GM21576 (cell line): ENCODE measurements at regions not wholly inside any gene's neighbourhood (a gene's known extent, or its start where the extent isn't known, plus 50 kb on each side); places are given as distances from the start of the nearest gene placed in this dataset.

Source experiments
- ATAC-seq: cut with Tn5 transposase; IDR thresholded peaks from one replicate; pipeline ENCODE4 v1.9.1; 2021; ENCODE audit warnings: mild to moderate bottlenecking, moderate library complexity; ENCODE audit not compliant: unreplicated experiment

- ATAC-seq, result no peak
Measured at GRCh38 chr2:45256173-45256866, 247.1 kb upstream of the SIX2 start.

GRCh38 chr2:45255563-45255962 is 246.3 kb upstream of the SIX2 start:
- ATAC-seq, result no peak

- no peak for ATAC-seq
Measured at GRCh38 chr2:45254025-45254424, 244.8 kb upstream of the SIX2 start.

- ATAC-seq, result no peak
Measured at GRCh38 chr2:45253151-45253550, 243.9 kb upstream of the SIX2 start.

- ATAC-seq, result no peak
Measured at GRCh38 chr2:45250176-45250575, 240.9 kb upstream of the SIX2 start.

GRCh38 chr2:45248214-45248613 is 239.0 kb upstream of the SIX2 start:
- no peak for ATAC-seq

- ATAC-seq, result no peak
Measured at GRCh38 chr2:45244928-45245327, 235.7 kb upstream of the SIX2 start.

GRCh38 chr2:45242161-45242741 is 233.0 kb upstream of the SIX2 start:
- ATAC-seq, result no peak

GRCh38 chr2:45241061-45241561 is 231.9 kb upstream of the SIX2 start:
- ATAC-seq, result no peak

GRCh38 chr2:45237850-45238542 is 228.7 kb upstream of the SIX2 start:
- no peak for ATAC-seq

- ATAC-seq, result no peak
Measured at GRCh38 chr2:45237128-45237527, 227.9 kb upstream of the SIX2 start.

GRCh38 chr2:45236268-45236667 is 227.0 kb upstream of the SIX2 start:
- ATAC-seq, result no peak

GRCh38 chr2:45233301-45233700 is 224.0 kb upstream of the SIX2 start:
- ATAC-seq, result no peak

GRCh38 chr2:45232818-45233217 is 223.6 kb upstream of the SIX2 start:
- ATAC-seq, result no peak

GRCh38 chr2:45229411-45229810 is 220.2 kb upstream of the SIX2 start:
- no peak for ATAC-seq

GRCh38 chr2:45227347-45227746 is 218.1 kb upstream of the SIX2 start:
- no peak for ATAC-seq

GRCh38 chr2:45224993-45225380 is 215.7 kb upstream of the SIX2 start:
- no peak for ATAC-seq

- peak; percentile 48 for ATAC-seq
Measured at GRCh38 chr2:45224321-45224992, 215.2 kb upstream of the SIX2 start.

- ATAC-seq, result no peak
Measured at GRCh38 chr2:45223531-45223930, 214.3 kb upstream of the SIX2 start.

GRCh38 chr2:45220227-45220626 is 211.0 kb upstream of the SIX2 start:
- ATAC-seq, result no peak

GRCh38 chr2:45218931-45219339 is 209.7 kb upstream of the SIX2 start:
- no peak for ATAC-seq

GRCh38 chr2:45218297-45218696 is 209.0 kb upstream of the SIX2 start:
- no peak for ATAC-seq
